Kidney (tissue), 13 donors: ENCODE measurements at regions not wholly inside any gene's neighbourhood (a gene's known extent, or its start where the extent isn't known, plus 50 kb on each side); places are given as distances from the start of the nearest gene placed in this dataset.

ENCODE experiments used
- DNase-seq, 5 donors: peaks; one replicate each; pipeline ENCODE4 v3.0.0-alpha.2; 2013 to 2020
- FAIRE-seq: peaks from 2 replicates; lab custom pipeline; 2012; peaks lifted over from hg19 to GRCh38; lab: Jason Lieb, UNC
- H3K27ac ChIP-seq, 2 donors: one replicate each; pipeline ENCODE4 v1.7.0; 2013; ENCODE audit warnings: low read depth in 2 of 2, low read length in 2 of 2, inconsistent platforms in 1 of 2
- H3K27me3 ChIP-seq: one replicate; pipeline ENCODE4 v1.7.1; 2013; ENCODE audit warnings: low read length, inconsistent platforms; ENCODE audit not compliant: control insufficient read depth, insufficient read depth
- H3K36me3 ChIP-seq, 3 donors: one replicate each; pipeline versions ENCODE4 v1.7.0 to v1.7.1; 2013; ENCODE audit warnings: low read length in 3 of 3, control low read depth in 1 of 3, inconsistent platforms in 1 of 3; ENCODE audit not compliant: insufficient read depth in 3 of 3, control insufficient read depth in 2 of 3
- H3K4me1 ChIP-seq, 3 donors: one replicate each; pipeline versions ENCODE4 v1.7.0 to v1.7.1; 2013; ENCODE audit warnings: low read length in 3 of 3, inconsistent platforms in 1 of 3, low read depth in 1 of 3; ENCODE audit not compliant: control insufficient read depth in 2 of 3, insufficient read depth in 2 of 3
- H3K4me3 ChIP-seq, 3 donors: one replicate each; pipeline versions ENCODE4 v1.7.0 to v1.8.1; 2013; ENCODE audit warnings: low read length in 3 of 3, control low read depth in 1 of 3, inconsistent platforms in 1 of 3
- H3K9ac ChIP-seq, 3 donors: one replicate each; pipeline versions ENCODE4 v1.7.0 to v1.7.1; 2013; ENCODE audit warnings: low read length in 3 of 3, control low read depth in 1 of 3, inconsistent platforms in 1 of 3
- H3K9me3 ChIP-seq, 3 donors: one replicate each; pipeline versions ENCODE4 v1.7.0 to v1.7.1; 2013; ENCODE audit warnings: low read length in 3 of 3, control low read depth in 1 of 3, inconsistent platforms in 1 of 3; ENCODE audit not compliant: control insufficient read depth in 2 of 3, insufficient read depth in 1 of 3
- CTCF ChIP-seq: IDR thresholded peaks from 3 replicates; pipeline ENCODE4 v1.5.1; 2012; ENCODE audit warnings: mild to moderate bottlenecking, moderate library complexity, borderline replicate concordance; ENCODE audit not compliant: insufficient read depth; ENCODE audit errors: extremely low read depth
- intact Hi-C: fragments of 100-400 bp; cut with DNase I; formaldehyde crosslinking; loops from one replicate; pipeline ENCODE4 v1.11.1; 2022
- donor health status: control.
- donor health status: control.
- donor health status: control.
- donor health status: control.
- donor health status: control.
- donor health status: DM: yes; HTN: yes; CAD: no.
- donor health status: Normal renal cell carcinoma (clear cell type).

- no peak for FAIRE-seq
- no peak overlapping the region for H3K27ac ChIP-seq
- peak in 3 of 5 donors; percentile 8 to 53 (median 30) for DNase-seq
- H3K9me3 ChIP-seq: no peaks in the 10 kb centered on the region
- no peak overlapping the region for H3K4me3 ChIP-seq
- H3K27me3 ChIP-seq: no peaks in the 10 kb centered on the region
- no peak overlapping the region for H3K9ac ChIP-seq
- no peak for TF ChIP-seq CTCF
- H3K4me1 ChIP-seq: peaks cover 0 to 3% (median 0%) of the 10 kb centered on the region in 3 donors
- intact Hi-C loops: no loop called here
- H3K36me3 ChIP-seq: no peaks in the 10 kb centered on the region
Measured at GRCh38 chr2:128421286-128421685, 102.6 kb upstream of the HS6ST1 start.

GRCh38 chr2:128421861-128422311 is 103.2 kb upstream of the HS6ST1 start:
- H3K27me3 ChIP-seq: no peaks in the 10 kb centered on the region
- TF ChIP-seq CTCF: no peak
- no peak overlapping the region for H3K27ac ChIP-seq
- intact Hi-C loops: no loop called here
- FAIRE-seq: no peak
- H3K9me3 ChIP-seq: no peaks in the 10 kb centered on the region
- DNase-seq: peak in 3 of 5 donors; percentile 6 to 55 (median 29)
- H3K4me3 ChIP-seq: no peak overlapping the region
- H3K36me3 ChIP-seq: no peaks in the 10 kb centered on the region
- no peak overlapping the region for H3K9ac ChIP-seq
- peaks cover 0 to 3% (median 0%) of the 10 kb centered on the region in 3 donors for H3K4me1 ChIP-seq

GRCh38 chr2:128422571-128422970 is 103.9 kb upstream of the HS6ST1 start:
- Histone ChIP-seq H3K36me3 (no peaks in the 10 kb centered on the region), H3K27me3 (no peaks in the 10 kb centered on the region), H3K4me3 (no peak overlapping the region), H3K4me1 (peaks cover 0 to 3% (median 0%) of the 10 kb centered on the region in 3 donors), H3K27ac (no peak overlapping the region), H3K9me3 (no peaks in the 10 kb centered on the region), H3K9ac (no peak overlapping the region)
- intact Hi-C loops: no loop called here
- FAIRE-seq (no peak), DNase-seq (peak in 1 of 5 donors; percentile 19)
- TF ChIP-seq CTCF: no peak

- Histone ChIP-seq H3K4me1 (peaks cover 0 to 3% (median 0%) of the 10 kb centered on the region in 3 donors), H3K27ac (no peak overlapping the region), H3K9ac (no peak overlapping the region), H3K9me3 (no peaks in the 10 kb centered on the region), H3K27me3 (no peaks in the 10 kb centered on the region), H3K4me3 (no peak overlapping the region), H3K36me3 (no peaks in the 10 kb centered on the region)
- no peak for TF ChIP-seq CTCF
- intact Hi-C loops: no loop called here
- no peak for FAIRE-seq
- peak in 1 of 5 donors; percentile 3 for DNase-seq
Measured at GRCh38 chr2:128423788-128424165, 105.1 kb upstream of the HS6ST1 start.
